GM19468 (cell line): ENCODE measurements at regions not wholly inside any gene's neighbourhood (a gene's known extent, or its start where the extent isn't known, plus 50 kb on each side); places are given as distances from the start of the nearest gene placed in this dataset.
"Not testable (repeated sequence)": the region's sequence is repeated elsewhere in the genome, so short reads cannot be mapped to it uniquely, and the experiment has no call there.

ENCODE experiments used
- ATAC-seq: cut with Tn5 transposase; IDR thresholded peaks from one replicate; pipeline ENCODE4 v1.9.1; 2021; ENCODE audit warnings: mild to moderate bottlenecking, moderate library complexity, moderate number of reproducible peaks; ENCODE audit not compliant: unreplicated experiment; ENCODE audit errors: extremely low read depth

DNA sequence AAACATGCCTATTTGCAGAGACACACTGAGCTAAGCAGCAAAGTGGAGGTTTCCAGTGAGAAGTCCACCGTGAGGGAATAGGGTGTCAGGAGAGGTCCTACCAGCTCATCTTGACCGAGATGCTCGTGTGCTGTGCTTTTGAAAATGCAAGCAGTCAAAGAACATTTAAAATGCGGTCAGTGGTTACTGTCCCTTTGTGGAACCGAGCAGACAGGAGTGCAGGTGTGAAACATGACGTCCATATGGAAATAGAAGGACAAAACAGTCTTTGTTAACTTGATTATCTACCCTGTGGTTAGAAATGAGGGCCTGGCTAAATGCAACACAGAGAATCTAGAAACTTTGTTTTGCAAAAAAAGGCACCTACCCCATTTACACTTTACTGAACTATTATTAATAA lies 473.3 kb downstream of the SPATA31A6 start:
- not testable (repeated sequence) for ATAC-seq

DNA sequence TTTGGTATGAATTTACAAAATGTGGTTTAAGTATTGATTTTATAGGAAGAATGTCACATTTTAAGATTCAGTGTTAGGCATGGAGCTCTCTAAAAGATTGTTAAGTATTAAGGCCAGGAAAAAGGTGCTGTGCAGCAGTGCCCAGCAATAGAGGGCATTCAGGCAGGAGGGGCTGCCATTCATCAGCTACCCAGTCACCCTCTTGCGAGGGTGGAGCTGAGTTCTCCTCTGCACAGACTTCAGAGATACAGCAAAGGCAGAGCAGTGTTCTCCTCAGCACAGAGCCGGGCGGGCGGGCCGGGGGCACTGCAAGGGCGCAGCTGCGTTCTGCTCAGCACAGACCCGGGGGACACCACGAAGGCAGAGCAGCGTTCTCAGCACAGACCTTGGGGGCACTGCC lies 474.0 kb downstream of the SPATA31A6 start:
- not testable (repeated sequence) for ATAC-seq

DNA sequence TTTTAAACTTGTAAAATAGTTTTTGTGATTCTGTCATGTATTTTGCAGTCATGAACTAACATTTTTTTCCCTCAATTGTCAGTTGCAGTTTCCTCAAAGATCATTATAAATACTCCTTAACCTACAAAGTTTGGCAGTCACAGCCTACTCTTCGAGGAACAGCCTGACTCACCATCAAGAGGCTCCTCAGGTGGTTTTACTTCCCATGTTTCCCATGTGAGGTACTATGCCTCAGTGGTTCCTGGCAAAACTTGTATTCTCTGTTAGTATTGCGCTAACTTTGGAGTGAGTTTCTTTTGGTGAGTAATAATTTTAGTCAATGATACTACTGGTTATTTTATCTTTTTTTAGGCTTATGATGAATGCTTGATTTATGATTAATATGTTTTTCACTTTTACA lies 513.7 kb downstream of the SPATA31A6 start:
- ATAC-seq = not testable (repeated sequence)

DNA sequence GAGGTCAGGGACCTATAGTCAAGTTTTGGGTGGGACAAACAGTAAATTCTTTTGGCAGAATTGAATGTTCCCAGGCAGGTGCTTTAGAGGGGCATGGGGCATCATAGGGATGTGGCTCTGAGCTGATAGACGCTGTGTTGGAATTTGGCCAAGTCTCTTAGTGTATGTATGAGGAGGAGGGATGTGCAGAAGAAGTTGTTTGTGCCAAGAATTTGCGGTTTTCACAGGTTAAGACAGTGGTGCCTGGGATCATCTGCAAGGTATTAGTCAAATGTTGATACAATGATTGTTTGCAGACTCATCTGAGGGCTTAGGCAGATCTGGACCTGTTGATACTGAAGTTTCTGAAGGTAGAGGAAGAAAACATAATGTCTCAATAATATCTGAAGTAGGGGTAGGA lies 519.4 kb downstream of the SPATA31A6 start:
- ATAC-seq = not testable (repeated sequence)

DNA sequence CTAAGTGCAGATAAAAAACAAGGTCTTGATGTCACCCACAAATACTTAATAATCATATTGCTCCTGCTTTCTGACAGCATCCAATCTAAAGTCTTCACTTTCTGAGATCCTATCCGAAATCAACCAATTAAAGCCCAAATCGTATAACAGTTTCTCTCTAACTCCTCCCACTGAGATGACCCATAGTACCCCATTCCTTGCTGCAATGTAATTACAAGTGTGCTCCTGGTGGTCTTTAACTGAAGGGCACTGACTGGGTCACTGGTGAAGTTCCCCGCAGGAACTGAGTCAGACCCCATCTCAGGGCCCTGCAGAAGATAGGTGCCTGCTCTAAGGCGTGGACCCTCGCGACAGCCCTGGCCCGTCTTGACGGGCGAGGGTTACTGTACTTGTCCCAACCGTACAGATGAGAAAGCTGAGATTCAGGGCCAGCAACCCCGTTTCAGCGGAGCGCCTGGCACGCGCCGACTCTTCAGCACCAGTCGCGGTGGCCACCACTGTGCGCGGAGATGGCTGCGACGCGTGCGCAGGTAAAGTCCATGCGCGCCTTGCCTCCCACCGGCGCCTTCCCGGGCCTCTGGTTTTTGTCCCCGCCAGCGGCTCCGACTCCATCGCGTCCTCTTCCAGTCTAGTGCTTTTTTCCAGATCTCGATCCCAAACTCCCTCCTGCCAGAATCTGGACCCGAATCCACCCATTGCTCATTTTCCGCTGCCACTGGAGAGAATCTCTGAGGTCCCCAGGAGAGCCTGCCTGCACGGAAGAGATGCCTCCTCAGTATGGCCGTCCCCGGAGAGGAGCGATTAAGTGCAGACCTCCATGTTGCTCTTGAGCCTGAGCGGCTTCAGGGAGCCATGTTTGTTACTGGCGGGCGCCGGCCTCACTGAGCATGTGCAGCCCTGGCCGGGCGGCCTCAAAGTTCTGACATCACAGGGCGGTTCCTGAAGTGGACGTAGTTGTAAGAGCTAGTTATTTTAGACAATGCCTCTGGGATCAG lies 541.7 kb downstream of the SPATA31A6 start:
- ATAC-seq = not testable (repeated sequence)

DNA sequence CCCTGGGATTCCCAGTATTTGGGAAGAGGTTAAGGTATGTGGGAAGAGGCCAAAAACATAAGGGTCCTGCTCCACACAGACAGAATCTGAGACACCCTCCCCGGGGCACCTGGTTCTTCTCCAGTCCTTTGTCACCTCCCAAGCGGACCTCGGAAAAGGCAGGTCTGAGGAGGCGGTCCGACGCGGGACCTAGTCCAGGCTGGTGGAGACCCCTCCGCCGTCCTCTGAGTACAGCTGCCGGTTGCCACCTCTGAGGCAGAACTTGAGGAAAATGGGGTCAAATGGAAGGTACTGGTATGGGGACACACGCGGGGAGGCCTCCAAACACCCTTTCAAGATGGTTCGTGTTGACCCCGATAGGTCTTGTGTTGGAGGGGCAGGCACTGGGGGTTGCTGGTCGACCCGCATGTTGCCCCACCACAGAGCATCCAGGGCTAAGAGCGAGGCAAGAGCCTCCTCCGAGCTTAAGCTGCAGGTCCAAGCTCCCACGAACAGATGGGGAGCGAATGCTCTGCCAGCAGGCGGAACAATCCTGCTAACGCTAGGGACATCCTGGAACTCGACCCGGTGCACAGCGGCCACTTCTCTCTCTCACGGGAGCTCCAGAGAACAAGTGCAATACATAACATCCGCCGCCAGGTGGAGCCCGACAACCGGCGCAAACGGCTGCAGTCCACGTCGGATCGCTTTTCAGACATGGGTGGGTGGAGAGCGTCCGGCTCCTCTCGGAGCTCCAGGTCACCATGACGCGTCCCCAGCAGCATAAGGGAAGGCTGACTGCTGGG lies 559.8 kb downstream of the SPATA31A6 start:
- not testable (repeated sequence) for ATAC-seq

DNA sequence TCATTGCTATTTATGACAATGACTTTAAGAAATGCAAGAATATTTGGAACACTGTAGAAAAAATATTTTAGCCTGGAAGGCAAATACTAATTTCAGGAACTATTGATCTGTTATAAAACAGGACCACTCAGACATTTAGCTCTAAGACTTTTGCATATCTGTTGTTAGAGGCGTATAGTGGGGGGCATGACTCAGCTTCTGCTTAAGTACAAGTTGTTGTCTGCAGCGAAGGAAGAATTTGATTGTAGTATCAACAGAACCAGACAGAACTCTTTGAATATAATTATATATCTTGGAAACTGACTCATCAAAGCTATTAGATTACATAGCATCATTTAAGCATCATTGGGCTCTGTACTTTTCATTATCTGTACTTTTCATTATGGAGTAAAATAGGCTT lies 573.8 kb downstream of the SPATA31A6 start:
- not testable (repeated sequence) for ATAC-seq

DNA sequence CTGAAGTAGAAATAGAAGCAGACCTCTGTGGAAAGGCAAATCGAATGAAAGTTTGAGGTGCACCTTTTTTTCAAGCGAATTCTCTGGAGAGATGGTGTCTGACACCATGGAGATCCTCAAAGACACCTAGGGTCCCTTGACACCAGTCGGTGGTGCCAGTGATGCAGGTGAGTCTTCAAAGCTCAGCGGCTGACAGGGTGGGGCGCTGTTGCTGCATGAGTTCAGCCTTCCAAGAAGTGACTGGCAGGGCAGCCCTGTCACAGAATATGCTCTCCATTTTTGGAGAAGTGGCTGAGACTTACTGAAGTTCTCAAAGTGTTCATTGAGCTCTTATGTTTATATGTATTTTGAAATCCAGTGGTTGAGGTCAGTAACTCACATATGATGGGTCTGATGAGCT lies 575.9 kb downstream of the SPATA31A6 start:
- ATAC-seq = not testable (repeated sequence)

DNA sequence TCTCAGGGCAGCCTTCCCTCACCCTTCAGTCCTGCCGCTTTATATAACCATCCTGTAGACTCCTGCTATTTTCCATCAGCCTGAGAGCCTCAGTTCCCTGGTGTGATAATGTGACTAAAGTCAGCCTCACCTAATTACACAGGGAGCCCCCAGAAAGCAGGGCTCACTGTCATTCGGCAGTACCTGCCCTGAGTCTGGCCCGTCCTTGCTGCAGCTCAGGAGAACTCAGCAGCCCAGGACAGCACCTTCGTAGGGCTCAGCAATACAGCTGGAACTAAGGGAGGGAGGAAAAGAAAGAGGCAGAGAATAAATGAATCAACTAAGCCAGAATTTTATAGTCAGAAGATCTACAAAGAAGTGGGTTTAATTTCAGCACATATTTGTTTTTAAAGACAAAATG lies 598.7 kb downstream of the SPATA31A6 start:
- ATAC-seq = not testable (repeated sequence)

DNA sequence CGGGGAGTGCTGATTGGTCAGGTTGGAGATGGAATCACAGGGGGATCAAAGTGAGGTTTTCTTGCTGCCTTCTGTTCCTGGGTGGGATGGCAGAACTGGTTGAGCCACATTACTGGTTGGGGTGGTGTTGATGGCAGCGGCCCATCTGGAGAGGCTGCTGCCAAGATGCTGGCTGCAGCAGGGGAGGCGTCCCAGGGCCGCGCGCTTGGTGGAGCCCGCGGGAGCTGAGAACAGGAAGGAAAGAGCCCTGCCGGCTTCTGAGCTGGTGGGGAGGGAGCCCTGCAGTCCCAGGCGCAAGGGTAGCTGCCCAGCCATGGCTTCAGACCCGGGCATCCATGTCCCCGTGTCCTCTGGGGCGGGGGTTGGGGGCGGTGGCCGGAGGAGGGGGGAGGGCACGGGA lies 609.3 kb downstream of the SPATA31A6 start:
- not testable (repeated sequence) for ATAC-seq

DNA sequence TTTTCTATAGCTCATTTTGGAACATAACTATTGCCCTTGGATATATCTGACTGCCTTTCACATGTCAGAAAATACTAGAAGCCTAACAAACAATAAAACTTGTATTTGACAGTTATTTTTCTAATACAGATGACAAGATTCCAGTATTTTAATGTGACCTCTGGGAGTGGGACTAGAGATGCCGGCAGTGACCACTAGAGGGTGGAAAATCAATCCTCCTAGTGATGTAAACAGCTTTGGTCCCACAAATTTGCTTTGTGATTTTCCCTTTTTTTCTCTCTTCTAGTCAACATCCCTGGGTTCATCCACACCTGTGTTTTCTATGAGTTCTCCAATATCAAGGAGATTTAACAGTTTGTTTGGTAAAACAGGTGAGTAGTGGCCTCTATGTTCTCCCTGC lies 615.1 kb downstream of the SPATA31A6 start:
- peak; percentile 42 for ATAC-seq

DNA sequence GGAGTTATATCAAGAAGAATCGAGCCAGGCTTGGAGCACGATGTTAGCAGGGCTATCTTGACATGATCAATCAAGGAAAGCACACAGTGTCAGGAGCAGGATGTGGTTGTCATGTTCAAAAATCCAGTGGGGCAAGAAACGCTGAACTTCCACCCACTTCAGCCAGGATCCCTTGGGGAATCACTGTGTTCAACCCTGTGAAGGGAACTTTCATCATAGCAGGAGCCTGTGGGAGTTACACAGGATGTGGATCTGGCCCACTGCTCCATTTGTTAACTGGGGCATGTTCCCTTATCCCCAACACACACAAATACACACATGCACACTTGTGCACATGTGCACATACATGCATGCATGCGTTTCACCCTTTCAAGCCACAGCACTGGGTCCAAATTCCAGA lies 619.3 kb downstream of the SPATA31A6 start:
- ATAC-seq = not testable (repeated sequence)

DNA sequence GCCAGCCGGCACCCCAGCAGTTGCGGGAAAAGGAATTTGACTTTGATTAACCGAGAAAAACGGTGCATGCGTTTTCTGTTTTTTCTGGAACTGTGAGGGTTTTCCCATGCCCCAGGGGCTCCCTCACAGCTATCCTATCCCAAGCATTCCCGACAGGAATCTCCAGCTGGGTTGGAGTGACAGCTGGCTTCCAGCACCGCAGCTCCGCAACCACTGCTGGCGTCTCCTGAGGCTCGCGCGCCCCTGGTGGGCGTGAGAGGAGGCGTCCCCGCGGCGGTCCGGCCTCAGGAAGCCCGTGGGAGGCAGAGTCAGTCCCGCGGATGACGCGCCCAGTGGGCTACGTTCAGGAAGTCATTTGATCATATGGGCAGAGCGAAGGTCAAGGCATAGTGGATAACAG lies 623.2 kb downstream of the SPATA31A6 start:
- not testable (repeated sequence) for ATAC-seq

DNA sequence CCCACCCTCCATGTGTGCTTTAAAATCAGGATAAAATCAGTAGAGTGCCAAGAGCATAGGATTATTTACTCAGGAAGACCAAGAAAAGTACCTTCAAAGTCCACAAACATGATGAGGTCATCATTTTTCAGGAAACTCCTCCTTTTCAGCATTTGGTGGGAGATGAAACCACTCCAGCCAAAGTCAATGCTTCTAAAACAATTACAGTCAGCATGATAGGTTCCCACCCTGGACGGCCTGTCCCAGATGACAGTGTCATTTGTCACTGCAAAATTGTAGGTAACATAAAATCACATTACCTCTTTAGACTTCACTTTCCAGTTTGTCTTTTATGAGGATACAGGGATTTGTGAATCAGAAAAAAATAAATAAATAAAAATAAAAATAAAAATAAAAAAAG lies 638.0 kb downstream of the SPATA31A6 start:
- ATAC-seq = not testable (repeated sequence)

DNA sequence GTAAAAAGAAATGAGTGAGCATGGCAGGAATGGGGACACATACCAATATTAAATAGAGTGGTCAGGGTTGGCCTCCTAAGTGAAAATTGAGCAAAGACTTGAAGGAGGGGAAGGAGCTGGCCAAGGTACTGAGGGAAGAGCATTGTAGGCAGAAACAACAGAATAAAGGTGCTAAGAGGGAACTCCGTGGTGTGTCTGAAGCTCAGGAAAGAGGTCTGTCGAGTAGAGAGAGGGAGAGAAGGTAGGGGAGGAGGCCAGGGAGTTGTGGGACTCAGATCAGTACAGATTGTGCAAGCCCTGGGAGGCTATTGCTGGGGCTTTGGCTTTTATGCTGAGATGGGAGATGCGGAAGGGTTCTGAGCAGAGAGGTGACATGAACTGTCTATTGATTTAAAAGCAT lies 664.7 kb downstream of the SPATA31A6 start:
- not testable (repeated sequence) for ATAC-seq

DNA sequence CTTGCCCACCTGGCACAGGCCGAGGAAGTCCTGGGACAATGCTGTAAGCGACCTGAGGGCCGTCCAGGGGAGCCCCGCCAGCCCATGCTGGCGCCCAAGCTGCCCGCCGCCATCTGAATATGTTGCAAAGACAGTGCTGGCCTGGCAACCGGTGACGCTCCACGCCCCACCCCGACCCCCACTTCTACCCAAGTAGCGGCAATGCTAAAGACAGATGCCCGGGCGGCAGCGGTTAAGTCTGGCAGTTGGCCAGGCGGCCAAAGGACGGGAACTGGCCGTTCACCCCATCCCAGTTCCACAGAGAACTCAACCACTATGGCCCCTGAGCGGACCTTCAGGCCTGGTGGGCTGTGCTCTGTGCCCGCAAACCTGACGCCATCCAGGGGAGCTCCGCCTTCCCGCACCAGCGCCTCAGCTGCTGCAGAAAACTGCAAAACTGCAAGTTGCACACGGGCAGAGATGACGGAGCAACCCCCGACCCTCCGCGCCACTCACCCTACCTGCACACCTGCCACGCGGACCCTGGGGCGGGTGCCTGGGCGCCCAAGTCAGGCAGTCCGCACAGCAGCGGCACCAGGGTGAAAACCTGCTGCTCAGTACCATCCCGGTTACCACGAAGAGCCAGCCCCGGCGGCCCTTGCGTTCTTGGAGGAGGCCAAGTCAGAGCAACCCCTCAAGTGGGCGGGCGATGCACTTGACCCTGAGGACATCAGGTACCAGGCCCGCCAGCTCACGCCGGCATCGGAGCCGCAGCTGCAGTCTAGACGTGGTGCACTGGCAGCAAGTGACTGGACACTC lies 667.6 kb downstream of the SPATA31A6 start:
- not testable (repeated sequence) for ATAC-seq

DNA sequence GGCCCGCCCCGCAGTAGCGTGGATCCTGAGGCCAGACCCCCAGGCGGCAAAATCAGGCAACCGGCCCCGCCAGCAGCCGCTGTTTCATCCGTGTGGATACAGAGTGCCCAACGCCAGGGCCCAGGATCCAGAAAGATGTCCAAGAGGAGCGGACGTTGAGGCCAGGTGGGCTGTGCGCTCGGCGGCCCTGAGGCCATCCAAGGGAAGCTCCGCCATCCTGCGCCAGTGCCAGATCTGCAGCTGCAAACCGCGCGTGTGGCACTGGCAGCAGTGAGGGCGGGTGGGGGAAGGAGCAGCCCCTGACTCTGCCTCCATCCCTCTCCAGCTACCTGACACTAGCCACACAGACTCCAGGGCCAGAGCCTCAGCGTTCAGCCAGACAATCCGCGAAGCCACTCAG lies 668.2 kb downstream of the SPATA31A6 start:
- ATAC-seq = not testable (repeated sequence)

DNA sequence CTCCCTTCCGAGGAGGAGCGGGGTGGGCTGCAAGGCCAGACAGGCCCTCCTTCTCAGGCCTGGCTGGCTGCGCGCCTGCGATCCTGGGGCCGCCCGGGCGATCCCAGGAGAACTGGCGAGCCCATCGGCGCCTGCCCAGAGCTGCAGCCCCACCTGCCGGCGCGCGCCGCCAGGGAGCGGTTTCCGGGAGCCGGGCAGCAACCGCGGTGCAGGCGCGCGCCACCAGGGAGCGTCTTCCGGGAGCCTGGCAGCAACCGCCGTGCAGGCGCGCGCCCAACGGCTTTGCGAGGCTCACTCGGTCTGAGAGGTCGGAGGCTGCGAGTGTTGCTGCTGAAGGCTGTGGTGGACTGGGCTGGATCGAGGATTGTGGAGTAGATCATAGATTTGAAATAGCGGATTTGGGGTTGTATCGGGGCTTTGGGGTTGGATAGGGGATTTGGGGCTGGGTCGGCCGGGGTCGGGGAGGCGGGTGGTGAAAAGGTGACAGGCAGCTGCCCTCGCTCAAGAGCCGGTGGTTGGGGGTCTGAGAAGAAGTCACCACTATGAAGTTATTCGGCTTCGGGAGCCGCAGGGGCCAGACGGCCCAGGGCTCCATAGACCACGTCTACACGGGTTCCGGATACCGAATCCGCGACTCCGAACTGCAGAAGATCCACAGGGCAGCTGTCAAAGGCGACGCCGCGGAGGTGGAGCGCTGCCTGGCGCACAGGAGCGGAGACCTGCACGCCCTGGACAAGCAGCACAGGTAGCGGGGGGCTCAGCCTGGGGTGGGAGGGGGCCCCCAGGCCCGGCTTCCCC lies 668.9 kb downstream of the SPATA31A6 start:
- ATAC-seq = peak; percentile 95

DNA sequence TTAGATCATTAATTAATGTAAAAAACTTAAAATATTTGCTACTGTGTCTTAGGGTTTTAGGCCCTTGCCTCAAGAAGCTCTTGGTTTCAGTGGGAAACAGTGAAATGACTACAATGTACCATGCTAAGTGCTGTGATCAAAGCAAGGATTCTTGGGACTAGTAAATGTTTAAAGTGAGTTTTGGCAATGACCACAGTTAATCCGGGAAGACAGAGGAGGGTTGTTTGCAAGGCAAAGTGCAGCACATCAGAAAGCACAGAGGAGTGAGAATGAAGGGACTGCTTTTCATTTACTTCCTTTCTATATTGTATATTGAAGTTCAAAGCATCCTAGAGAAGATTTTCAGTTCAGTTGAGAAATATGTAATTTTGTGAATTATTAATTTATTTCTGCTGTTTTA lies 676.7 kb downstream of the SPATA31A6 start:
- not testable (repeated sequence) for ATAC-seq
